AG04449 (cell line): ENCODE measurements at regions not wholly inside any gene's neighbourhood (a gene's known extent, or its start where the extent isn't known, plus 50 kb on each side); places are given as distances from the start of the nearest gene placed in this dataset.

Experiments
- CTCF ChIA-PET: fragments of 350-600 bp; formaldehyde crosslinking; extraction: SDS; loops from one replicate; lab custom pipeline; 2021; ENCODE audit warnings: antibody characterized with exemption; lab: Yijun Ruan, JAX
- POLR2A ChIA-PET: fragments of 400-600, 350-600 bp; formaldehyde crosslinking; extraction: SDS; loops from one replicate; lab custom pipeline; 2020; ENCODE audit warnings: antibody characterized with exemption, inconsistent platforms; lab: Yijun Ruan, JAX
- DNase-seq: peaks from one replicate; pipeline ENCODE4 v3.0.0-alpha.2; 2010; ENCODE audit warnings: low read depth, low spot score
- H3K4me3 ChIP-seq: 2 replicates; pipeline ENCODE4 v1.5.1; 2011; ENCODE audit warnings: low read depth, mild to moderate bottlenecking, control low read depth, low read length
- TF ChIP-seq, protein P1 (sequence below): IDR thresholded peaks from one replicate; pipeline ENCODE4 v1.5.1; 2011; ENCODE audit warnings: mild to moderate bottlenecking, moderate library complexity, low read length, control low read depth, inconsistent platforms; ENCODE audit not compliant: insufficient read depth; ENCODE audit errors: missing control alignments

GRCh38 chr2:103367877-103368276 is 606.0 kb downstream of the TMEM182 start:
- TF ChIP-seq, protein P1, sequence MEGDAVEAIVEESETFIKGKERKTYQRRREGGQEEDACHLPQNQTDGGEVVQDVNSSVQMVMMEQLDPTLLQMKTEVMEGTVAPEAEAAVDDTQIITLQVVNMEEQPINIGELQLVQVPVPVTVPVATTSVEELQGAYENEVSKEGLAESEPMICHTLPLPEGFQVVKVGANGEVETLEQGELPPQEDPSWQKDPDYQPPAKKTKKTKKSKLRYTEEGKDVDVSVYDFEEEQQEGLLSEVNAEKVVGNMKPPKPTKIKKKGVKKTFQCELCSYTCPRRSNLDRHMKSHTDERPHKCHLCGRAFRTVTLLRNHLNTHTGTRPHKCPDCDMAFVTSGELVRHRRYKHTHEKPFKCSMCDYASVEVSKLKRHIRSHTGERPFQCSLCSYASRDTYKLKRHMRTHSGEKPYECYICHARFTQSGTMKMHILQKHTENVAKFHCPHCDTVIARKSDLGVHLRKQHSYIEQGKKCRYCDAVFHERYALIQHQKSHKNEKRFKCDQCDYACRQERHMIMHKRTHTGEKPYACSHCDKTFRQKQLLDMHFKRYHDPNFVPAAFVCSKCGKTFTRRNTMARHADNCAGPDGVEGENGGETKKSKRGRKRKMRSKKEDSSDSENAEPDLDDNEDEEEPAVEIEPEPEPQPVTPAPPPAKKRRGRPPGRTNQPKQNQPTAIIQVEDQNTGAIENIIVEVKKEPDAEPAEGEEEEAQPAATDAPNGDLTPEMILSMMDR: no peak
- no peak overlapping the region for H3K4me3 ChIP-seq
- POLR2A ChIA-PET: no interaction called here
- no peak for DNase-seq
- CTCF ChIA-PET: no interaction called here

- ChIA-PET POLR2A (no interaction called here), CTCF (no interaction called here)
- no peak overlapping the region for H3K4me3 ChIP-seq
- no peak for DNase-seq
- TF ChIP-seq, protein P1: no peak
Observed at GRCh38 chr2:103383541-103383940, 621.7 kb downstream of the TMEM182 start.

- H3K4me3 ChIP-seq: no peak overlapping the region
- ChIA-PET POLR2A (interaction anchor here (0.6 kb wide), 1 partner anchor 596 kb away, joined by 3 read pairs; no protein-coding TSS in a partner anchor), CTCF (no interaction called here)
- no peak for DNase-seq
- TF ChIP-seq, protein P1: no peak
Observed at GRCh38 chr2:103386872-103387271, 625.0 kb downstream of the TMEM182 start.

DNA sequence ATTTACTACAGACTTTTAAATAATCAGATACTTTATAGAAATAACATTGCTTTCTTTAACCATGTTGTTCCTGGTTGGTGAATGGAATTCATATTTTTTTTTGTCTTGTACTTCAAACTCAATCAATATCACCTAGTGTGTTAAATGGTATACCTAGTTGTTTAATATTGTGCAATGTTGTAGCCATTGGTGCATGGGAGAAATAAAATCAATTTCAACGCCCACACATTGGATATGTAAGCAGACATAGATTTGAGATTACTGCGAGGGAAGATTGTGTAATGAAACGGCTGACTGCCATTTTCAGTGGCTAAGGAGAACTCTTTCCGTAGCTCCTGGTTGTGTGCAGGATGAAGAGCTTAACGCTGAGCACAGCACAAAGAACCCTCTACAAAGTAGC is 626.1 kb downstream of the TMEM182 start:
- ChIA-PET POLR2A (no interaction called here), CTCF (no interaction called here)
- H3K4me3 ChIP-seq: no peak overlapping the region
- TF ChIP-seq, protein P1: no peak
- no peak for DNase-seq

GRCh38 chr2:103396152-103396551 is 634.3 kb downstream of the TMEM182 start:
- POLR2A ChIA-PET: no interaction called here
- TF ChIP-seq, protein P1: no peak
- DNase-seq: no peak
- CTCF ChIA-PET: no interaction called here
- no peak overlapping the region for H3K4me3 ChIP-seq

DNA sequence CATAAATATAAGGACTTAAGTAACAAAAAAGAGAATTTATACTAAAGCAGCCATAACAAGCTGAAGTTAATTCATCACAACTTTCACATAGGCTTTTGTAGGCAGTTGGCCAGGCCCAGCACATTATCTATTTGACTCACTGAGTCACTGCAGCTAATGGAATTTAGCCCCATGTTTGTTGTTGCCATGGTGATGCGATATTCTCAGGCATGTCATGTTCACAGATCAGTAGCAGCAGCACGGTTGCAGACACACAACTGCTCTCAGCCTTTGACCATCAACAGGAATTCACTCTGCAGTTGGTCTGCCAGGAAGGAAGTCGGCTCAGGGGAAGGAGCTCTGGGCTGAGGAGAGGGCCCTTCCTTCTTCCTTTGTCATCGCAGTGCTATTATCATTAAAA is 639.8 kb downstream of the TMEM182 start:
- no peak overlapping the region for H3K4me3 ChIP-seq
- no peak for DNase-seq
- TF ChIP-seq, protein P1: no peak
- CTCF ChIA-PET: no interaction called here
- POLR2A ChIA-PET: no interaction called here
